Esophagus muscularis mucosa (tissue), 4 donors: ENCODE measurements at regions not wholly inside any gene's neighbourhood (a gene's known extent, or its start where the extent isn't known, plus 50 kb on each side); places are given as distances from the start of the nearest gene placed in this dataset.

Experiments used
- DNase-seq: peaks from one replicate; pipeline ENCODE4 v3.0.0-alpha.2; 2017; ENCODE audit errors: extremely low spot score
- H3K27ac ChIP-seq, 4 donors: fragments of 200-600 bp; sonication (generic); replicated peaks in 1 of 4; 1 replicate in 3 of 4; 2 replicates in 1 of 4; pipeline ENCODE4 v1.5.1; 2016 to 2019; ENCODE audit warnings: mild to moderate bottlenecking in 1 of 4
- H3K27me3 ChIP-seq, 4 donors: fragments of 200-600 bp; sonication (generic); one replicate each; pipeline versions ENCODE4 v1.5.1 to v1.6.0; 2016 to 2019
- H3K36me3 ChIP-seq, 4 donors: fragments of 200-600 bp; sonication (generic); one replicate each; pipeline ENCODE4 v1.5.1; 2016 to 2019
- H3K4me1 ChIP-seq, 4 donors: fragments of 200-600 bp; sonication (generic); one replicate each; pipeline ENCODE4 v1.5.1; 2016 to 2019
- H3K4me3 ChIP-seq, 4 donors: fragments of 200-600 bp; sonication (generic); 1 replicate in 2 of 4; 2 replicates in 2 of 4; pipeline ENCODE4 v1.5.1; 2016 to 2019; ENCODE audit warnings: mild to moderate bottlenecking in 4 of 4, moderate library complexity in 1 of 4
- H3K9me3 ChIP-seq, 4 donors: fragments of 200-600 bp; sonication (generic); 1 replicate in 3 of 4; 2 replicates in 1 of 4; pipeline ENCODE4 v1.5.1; 2016 to 2019
- EP300 ChIP-seq: sonication (generic); formaldehyde crosslinking; IDR thresholded peaks from one replicate; pipeline ENCODE4 v1.6.1; 2017; ENCODE audit warnings: antibody characterized with exemption
- POLR2A ChIP-seq: fragments of 450-650 bp; IDR thresholded peaks from one replicate; pipeline ENCODE4 v1.6.1; 2017; ENCODE audit warnings: antibody characterized with exemption, moderate library complexity, mild to moderate bottlenecking, low read depth
- POLR2AphosphoS5 ChIP-seq, 2 donors: sonication (generic); formaldehyde crosslinking; IDR thresholded peaks; one replicate each; pipeline ENCODE4 v1.6.1; 2017; ENCODE audit warnings: antibody characterized with exemption in 2 of 2
- WGBS: methylation state at CpG from one replicate; pipeline ENCODE4 v1.1.5; 2018; 5-methylcytosine and 5-hydroxymethylcytosine counted together
- intact Hi-C: fragments of 100-400 bp; cut with DNase I; formaldehyde crosslinking; loops from one replicate; pipeline ENCODE4 v1.15.1; 2023
- TF ChIP-seq, protein P1 (sequence below), 3 experiments: fragments of 200-600 bp in 2 of 3; fragments of 450-650 bp in 1 of 3; sonication (generic) in 2 of 3; IDR thresholded peaks; one replicate each; pipeline ENCODE4 v1.5.1; 2017 to 2019; ENCODE audit warnings: antibody characterized with exemption in 3 of 3, mild to moderate bottlenecking in 2 of 3, moderate library complexity in 1 of 3

DNA sequence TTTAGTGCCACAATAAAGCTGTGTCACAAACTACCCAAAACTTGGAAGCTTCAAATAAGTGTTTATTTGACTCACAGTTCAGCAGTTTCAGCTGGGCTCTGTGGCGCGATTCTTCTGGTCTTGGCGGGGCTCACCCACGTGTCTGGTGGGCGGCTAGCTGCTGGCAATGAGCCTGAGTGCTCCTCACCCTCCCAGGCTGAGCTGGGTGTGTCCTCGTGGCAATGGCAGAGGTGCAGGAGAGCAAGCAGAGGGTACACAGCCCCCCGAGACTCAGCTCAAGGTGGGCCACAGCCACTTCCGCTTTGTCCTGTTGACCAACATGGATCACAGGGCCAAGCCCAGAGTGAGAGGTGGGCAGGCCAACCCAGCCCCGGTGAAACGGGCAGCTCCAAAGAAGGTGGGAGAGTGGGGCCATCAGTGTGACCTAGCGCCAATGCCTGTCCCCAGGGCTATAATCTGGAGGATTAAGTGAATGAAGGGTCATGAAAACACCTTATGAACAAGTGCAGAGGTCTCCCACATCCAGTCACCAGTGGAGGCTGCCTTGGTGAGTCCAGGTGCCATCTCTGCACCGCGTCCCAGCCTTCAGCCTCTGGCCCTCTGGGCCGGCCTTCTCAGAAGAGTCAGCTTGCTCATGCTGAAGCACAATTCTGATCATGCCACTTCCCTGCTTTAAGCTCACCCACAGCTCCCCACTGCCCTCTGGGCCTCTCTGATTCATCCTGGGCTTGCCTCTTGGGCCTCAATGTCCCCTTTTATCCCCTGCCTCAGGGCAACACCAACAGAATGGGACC, 74.6 kb upstream of the RTL6 start:
- TF ChIP-seq EP300 (no peak), POLR2AphosphoS5 (IDR thresholded peaks at IDR 0.05) (no peak), POLR2A (no peak)
- TF ChIP-seq, protein P1, sequence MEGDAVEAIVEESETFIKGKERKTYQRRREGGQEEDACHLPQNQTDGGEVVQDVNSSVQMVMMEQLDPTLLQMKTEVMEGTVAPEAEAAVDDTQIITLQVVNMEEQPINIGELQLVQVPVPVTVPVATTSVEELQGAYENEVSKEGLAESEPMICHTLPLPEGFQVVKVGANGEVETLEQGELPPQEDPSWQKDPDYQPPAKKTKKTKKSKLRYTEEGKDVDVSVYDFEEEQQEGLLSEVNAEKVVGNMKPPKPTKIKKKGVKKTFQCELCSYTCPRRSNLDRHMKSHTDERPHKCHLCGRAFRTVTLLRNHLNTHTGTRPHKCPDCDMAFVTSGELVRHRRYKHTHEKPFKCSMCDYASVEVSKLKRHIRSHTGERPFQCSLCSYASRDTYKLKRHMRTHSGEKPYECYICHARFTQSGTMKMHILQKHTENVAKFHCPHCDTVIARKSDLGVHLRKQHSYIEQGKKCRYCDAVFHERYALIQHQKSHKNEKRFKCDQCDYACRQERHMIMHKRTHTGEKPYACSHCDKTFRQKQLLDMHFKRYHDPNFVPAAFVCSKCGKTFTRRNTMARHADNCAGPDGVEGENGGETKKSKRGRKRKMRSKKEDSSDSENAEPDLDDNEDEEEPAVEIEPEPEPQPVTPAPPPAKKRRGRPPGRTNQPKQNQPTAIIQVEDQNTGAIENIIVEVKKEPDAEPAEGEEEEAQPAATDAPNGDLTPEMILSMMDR (IDR thresholded peaks at IDR 0.05), result no peak
- Histone ChIP-seq H3K4me1 (peaks cover 5 to 11% (median 8%) of the 10 kb centered on the region in 4 donors), H3K27me3 (peaks cover 0 to 6% (median 0%) of the 10 kb centered on the region in 4 donors), H3K9me3 (peaks cover 0 to 7% (median 5%) of the 10 kb centered on the region in 4 donors), H3K27ac (no peak overlapping the region), H3K4me3 (no peak overlapping the region), H3K36me3 (no peaks in the 10 kb centered on the region)
- intact Hi-C loops, result no loop called here
- WGBS, result 77% methylated on average over 9 of the region's 14 CpGs
- no peak for DNase-seq

DNA sequence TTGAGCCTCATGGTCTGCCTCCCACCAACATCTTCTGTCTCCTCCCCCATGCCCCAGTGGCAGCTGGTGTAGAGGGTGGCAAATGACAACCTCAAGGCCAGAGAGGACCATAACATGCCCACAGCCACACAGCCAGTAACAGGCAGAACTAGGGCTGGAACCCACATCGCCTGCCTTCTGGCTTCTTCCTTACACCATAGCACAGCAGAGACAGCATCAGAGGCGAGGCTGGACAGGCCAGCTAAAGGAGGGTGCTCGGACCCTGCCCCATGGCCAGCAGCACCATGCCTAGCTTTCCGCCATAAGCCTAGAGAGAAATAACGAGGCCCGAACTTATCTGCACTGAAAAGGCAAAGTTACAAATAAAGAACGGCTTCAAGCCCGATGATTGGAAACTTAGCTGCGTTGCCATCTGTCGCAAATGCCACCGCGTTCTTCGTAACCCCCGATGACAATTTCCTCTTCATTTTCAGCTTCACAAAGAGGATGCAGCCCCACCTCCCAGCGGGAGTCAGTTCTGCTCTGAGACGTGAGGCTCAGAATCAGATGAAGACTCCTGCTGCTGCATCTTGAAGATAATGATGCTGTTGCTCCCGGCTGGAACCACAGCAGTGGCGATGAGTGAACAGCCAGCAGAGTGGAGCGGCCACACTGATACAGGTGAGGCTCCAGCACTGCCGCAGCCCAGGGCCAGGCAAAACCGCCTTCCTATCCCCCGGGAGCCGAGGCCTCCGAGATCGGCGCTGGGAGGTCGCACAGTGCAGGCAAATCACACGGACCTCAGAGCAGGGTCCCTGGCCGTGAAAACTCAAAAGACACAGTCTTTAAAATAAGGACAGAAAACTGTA, 73.8 kb upstream of the RTL6 start:
- DNase-seq, result no peak
- peaks cover 0 to 4% (median 0%) of the 10 kb centered on the region in 4 donors for H3K27me3 ChIP-seq
- no peak for TF ChIP-seq POLR2AphosphoS5 (IDR thresholded peaks at IDR 0.05)
- no peak for TF ChIP-seq EP300
- TF ChIP-seq POLR2A, result no peak
- TF ChIP-seq, protein P1 (IDR thresholded peaks at IDR 0.05), result no peak
- H3K4me3 ChIP-seq, result no peak overlapping the region
- intact Hi-C loops, result no loop called here
- H3K9me3 ChIP-seq, result peaks cover 0 to 7% (median 5%) of the 10 kb centered on the region in 4 donors
- WGBS, result 77% methylated on average over 29 of the region's 29 CpGs
- no peak overlapping the region for H3K27ac ChIP-seq
- H3K36me3 ChIP-seq, result no peaks in the 10 kb centered on the region
- H3K4me1 ChIP-seq, result peaks cover 5 to 11% (median 8%) of the 10 kb centered on the region in 4 donors

DNA sequence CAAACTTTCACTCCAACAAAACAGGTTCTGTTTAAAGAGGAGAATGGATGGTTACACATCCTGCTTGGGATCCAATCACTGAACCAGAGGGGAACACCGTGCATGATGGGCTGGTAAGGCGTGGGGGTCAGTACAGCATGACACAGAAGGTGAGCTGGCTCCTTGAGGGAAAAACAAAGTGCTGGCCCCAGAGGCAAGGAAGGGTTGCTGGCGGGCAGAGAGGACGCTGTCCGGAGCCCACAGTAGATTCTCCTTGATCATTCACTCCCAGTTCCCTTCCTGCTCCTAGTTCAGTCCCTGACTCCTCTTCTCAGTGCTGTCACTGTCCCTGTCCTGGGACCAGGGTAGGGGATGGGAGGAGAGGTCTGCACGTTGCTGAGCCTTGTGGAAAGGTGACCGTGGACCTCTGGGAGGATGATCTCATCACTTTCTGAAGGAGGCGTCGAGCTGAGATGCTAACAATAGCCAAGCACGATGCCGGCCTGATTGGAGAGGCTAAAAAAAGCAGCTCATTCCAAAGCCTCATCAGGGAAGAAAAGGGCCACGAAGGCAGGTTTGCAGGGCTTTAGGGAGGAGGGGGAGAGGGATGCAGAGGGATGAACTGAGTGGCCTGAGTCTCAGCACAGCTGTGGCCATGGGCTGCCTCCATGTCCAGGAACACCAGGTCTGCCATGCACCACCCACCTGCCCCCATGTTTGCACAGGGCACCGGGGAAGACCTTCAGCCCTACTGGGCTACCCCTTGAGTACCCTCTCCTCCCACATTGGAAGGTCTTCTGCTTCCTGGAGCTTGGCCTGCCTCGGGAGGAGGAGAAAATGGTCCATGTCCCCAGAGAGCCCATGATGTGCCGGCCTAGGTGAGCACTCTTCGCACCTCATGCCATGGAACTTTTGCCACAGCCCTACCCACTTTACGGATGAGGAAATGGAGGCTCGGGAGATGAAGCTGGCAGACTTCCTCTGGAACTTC, 72.7 kb upstream of the RTL6 start:
- no peak overlapping the region for H3K27ac ChIP-seq
- no peaks in the 10 kb centered on the region for H3K36me3 ChIP-seq
- TF ChIP-seq, protein P1 (IDR thresholded peaks at IDR 0.05), result no peak
- TF ChIP-seq POLR2A (no peak), POLR2AphosphoS5 (IDR thresholded peaks at IDR 0.05) (no peak), EP300 (no peak)
- H3K9me3 ChIP-seq, result peaks cover 0 to 7% (median 5%) of the 10 kb centered on the region in 4 donors
- DNase-seq, result no peak
- peaks cover 5 to 11% (median 8%) of the 10 kb centered on the region in 4 donors for H3K4me1 ChIP-seq
- 65% methylated on average over 17 of the region's 18 CpGs for WGBS
- no peaks in the 10 kb centered on the region for H3K27me3 ChIP-seq
- no peak overlapping the region for H3K4me3 ChIP-seq
- intact Hi-C loops, result no loop called here

DNA sequence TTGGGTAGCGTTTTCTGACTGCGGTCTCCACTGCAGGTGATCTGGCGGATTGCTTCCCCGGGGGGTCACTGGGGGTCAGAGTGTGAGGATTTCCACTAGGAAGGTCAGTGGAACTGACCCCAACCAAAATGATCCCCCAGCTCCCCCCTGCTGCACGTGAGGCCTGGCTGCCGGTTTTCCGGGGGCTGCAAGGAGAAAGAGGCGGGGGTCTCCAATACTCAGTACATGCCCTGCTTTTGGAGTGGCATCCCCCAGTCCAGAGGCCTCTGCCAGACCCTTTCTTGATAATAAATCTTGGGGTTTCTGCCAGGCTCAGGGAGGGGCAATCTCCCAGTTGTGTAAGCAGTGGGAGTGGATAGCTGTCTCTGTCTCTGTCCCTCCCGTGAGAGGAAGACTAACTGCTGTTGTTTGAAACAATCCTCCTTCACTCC, 71.5 kb upstream of the RTL6 start:
- peaks cover 0 to 15% (median 6%) of the 10 kb centered on the region in 4 donors for H3K9me3 ChIP-seq
- H3K4me3 ChIP-seq, result no peak overlapping the region
- intact Hi-C loops, result loop anchor here (5.0 kb wide), 1 partner anchor 487 kb away; no protein-coding TSS in a partner anchor
- WGBS, result 92% methylated on average over 9 of the region's 9 CpGs
- TF ChIP-seq POLR2AphosphoS5 (IDR thresholded peaks at IDR 0.05) (no peak), POLR2A (no peak), EP300 (no peak)
- TF ChIP-seq, protein P1 (IDR thresholded peaks at IDR 0.05), result no peak
- no peaks in the 10 kb centered on the region for H3K36me3 ChIP-seq
- H3K4me1 ChIP-seq, result peaks cover 5 to 9% (median 5%) of the 10 kb centered on the region in 4 donors
- H3K27ac ChIP-seq, result no peak overlapping the region
- H3K27me3 ChIP-seq, result no peaks in the 10 kb centered on the region
- DNase-seq, result no peak
